Natural killer cell (primary cell): ENCODE measurements at regions not wholly inside any gene's neighbourhood (a gene's known extent, or its start where the extent isn't known, plus 50 kb on each side); places are given as distances from the start of the nearest gene placed in this dataset.

ENCODE experiments used
- ATAC-seq, 3 donors: fragments of 150-1000 bp in 2 of 3; fragments of 200-7000 bp in 1 of 3; cut with Tn5 transposase; 1 replicate in 1 of 3; 2 replicates in 2 of 3; pipeline ENCODE4 v1.10.0; 2021; ENCODE audit warnings: mild to moderate bottlenecking in 2 of 3, moderate library complexity in 2 of 3
- DNase-seq, 2 donors: peaks; one replicate each; pipeline versions ENCODE4 v3.0.0 to v3.0.0-alpha.2; 2013 to 2021; ENCODE audit warnings: mixed read lengths in 1 of 2
- H3K27ac ChIP-seq: one replicate; pipeline ENCODE4 v1.5.1; 2013; ENCODE audit warnings: mild to moderate bottlenecking, low read length
- H3K27me3 ChIP-seq: one replicate; pipeline ENCODE4 v1.6.1; 2013; ENCODE audit warnings: low read length; ENCODE audit not compliant: control insufficient read depth, insufficient read depth
- H3K36me3 ChIP-seq: one replicate; pipeline ENCODE4 v1.6.1; 2013; ENCODE audit warnings: low read length; ENCODE audit not compliant: control insufficient read depth, insufficient read depth
- H3K4me1 ChIP-seq: one replicate; pipeline ENCODE4 v1.6.1; 2013; ENCODE audit warnings: low read length; ENCODE audit not compliant: control insufficient read depth, insufficient read depth
- H3K4me3 ChIP-seq: one replicate; pipeline ENCODE4 v1.5.1; 2013; ENCODE audit warnings: low read length
- H3K9me3 ChIP-seq: one replicate; pipeline ENCODE4 v1.6.1; 2013; ENCODE audit warnings: low read length; ENCODE audit not compliant: control insufficient read depth, insufficient read depth
- H3K27ac Mint-ChIP-seq, 2 donors: one replicate each; pipeline ENCODE4 v1.8.0; 2022; ENCODE audit warnings: mild to moderate bottlenecking in 2 of 2, mixed read lengths in 2 of 2, moderate library complexity in 1 of 2
- H3K27me3 Mint-ChIP-seq, 2 donors: one replicate each; pipeline ENCODE4 v1.8.0; 2022; ENCODE audit warnings: low read depth in 2 of 2, mixed read lengths in 2 of 2
- H3K36me3 Mint-ChIP-seq: one replicate; pipeline ENCODE4 v1.8.0; 2022; ENCODE audit warnings: mixed read lengths
- H3K4me1 Mint-ChIP-seq, 2 donors: one replicate each; pipeline ENCODE4 v1.8.0; 2022; ENCODE audit warnings: mixed read lengths in 2 of 2
- H3K4me3 Mint-ChIP-seq: one replicate; pipeline ENCODE4 v1.8.0; 2022; ENCODE audit warnings: mild to moderate bottlenecking, moderate library complexity, mixed read lengths
- H3K9me3 Mint-ChIP-seq, 2 donors: one replicate each; pipeline ENCODE4 v1.8.0; 2022; ENCODE audit warnings: mixed read lengths in 2 of 2
- CTCF ChIP-seq: fragments of 200-600 bp; IDR thresholded peaks from one replicate; pipeline ENCODE4 v1.8.0; 2022; ENCODE audit warnings: antibody characterized with exemption
- WGBS: methylation state at CpG from one replicate; pipeline ENCODE4 v1.1.7; 2013; ENCODE audit warnings: missing lambda C conversion rate; ENCODE audit not compliant: insufficient coverage; 5-methylcytosine and 5-hydroxymethylcytosine counted together
- intact Hi-C: fragments of 100-400 bp; cut with micrococcal nuclease; formaldehyde crosslinking; loops from one replicate; pipeline ENCODE4 v1.14.2; 2022

- Histone ChIP-seq H3K27ac (no peak overlapping the region), H3K4me3 (no peak overlapping the region), H3K27me3 (no peaks in the 10 kb centered on the region), H3K9me3 (no peaks in the 10 kb centered on the region), H3K36me3 (no peaks in the 10 kb centered on the region), H3K4me1 (no peaks in the 10 kb centered on the region)
- Mint-ChIP-seq H3K27ac (no peak overlapping the region), H3K36me3 (no peaks in the 10 kb centered on the region), H3K4me3 (no peak overlapping the region), H3K27me3 (peaks cover 2 to 8% of the 10 kb centered on the region in 2 donors), H3K4me1 (no peaks in the 10 kb centered on the region), H3K9me3 (peaks cover 0 to 4% of the 10 kb centered on the region in 2 donors)
- DNase-seq (no peak), ATAC-seq (no peak)
- TF ChIP-seq CTCF: no peak
- intact Hi-C loops: no loop called here
- 79% methylated on average over 4 of the region's 5 CpGs for WGBS
Measured at GRCh38 chr10:121155742-121156474, 304.7 kb downstream of the WDR11 start.

- WGBS: 29% methylated on average over 4 of the region's 6 CpGs
Measured at GRCh38 chr10:121157998-121158397, 306.8 kb downstream of the WDR11 start.

GRCh38 chr10:121158988-121159579 is 307.9 kb downstream of the WDR11 start:
- Mint-ChIP-seq H3K4me1 (no peaks in the 10 kb centered on the region), H3K36me3 (no peaks in the 10 kb centered on the region), H3K27ac (no peak overlapping the region), H3K9me3 (no peaks in the 10 kb centered on the region), H3K4me3 (no peak overlapping the region), H3K27me3 (peaks cover 0 to 2% of the 10 kb centered on the region in 2 donors)
- DNase-seq: no peak
- intact Hi-C loops: no loop called here
- Histone ChIP-seq H3K4me1 (no peaks in the 10 kb centered on the region), H3K36me3 (no peaks in the 10 kb centered on the region), H3K9me3 (no peaks in the 10 kb centered on the region), H3K27ac (no peak overlapping the region), H3K27me3 (no peaks in the 10 kb centered on the region), H3K4me3 (no peak overlapping the region)
- TF ChIP-seq CTCF: no peak
- no peak for ATAC-seq
- 100% methylated on average over 2 of the region's 2 CpGs for WGBS

More at GRCh38 chr10:121157998-121158397, 306.8 kb downstream of the WDR11 start:
- H3K9me3 Mint-ChIP-seq: no peaks in the 10 kb centered on the region
- intact Hi-C loops: no loop called here
- DNase-seq (no peak), ATAC-seq (no peak)
- TF ChIP-seq CTCF: no peak
- H3K27ac ChIP-seq: no peak overlapping the region
- H3K4me3 ChIP-seq: no peak overlapping the region
- H3K4me1 ChIP-seq: no peaks in the 10 kb centered on the region
- H3K36me3 Mint-ChIP-seq: no peaks in the 10 kb centered on the region
- no peaks in the 10 kb centered on the region for H3K27me3 ChIP-seq
- no peaks in the 10 kb centered on the region for H3K4me1 Mint-ChIP-seq
- no peaks in the 10 kb centered on the region for H3K36me3 ChIP-seq
- H3K9me3 ChIP-seq: no peaks in the 10 kb centered on the region
- H3K4me3 Mint-ChIP-seq: no peak overlapping the region
- H3K27me3 Mint-ChIP-seq: peaks cover 0 to 2% of the 10 kb centered on the region in 2 donors
- H3K27ac Mint-ChIP-seq: no peak overlapping the region
